GM19239 (cell line): ENCODE measurements at regions not wholly inside any gene's neighbourhood (a gene's known extent, or its start where the extent isn't known, plus 50 kb on each side); places are given as distances from the start of the nearest gene placed in this dataset.
A peak's percentile ranks its signal among the peaks of the same experiment; 100 is the strongest.

Experiments used
- DNase-seq: peaks from one replicate; pipeline ENCODE4 v3.0.0; 2011; ENCODE audit warnings: low spot score; ENCODE audit not compliant: insufficient read length
- FAIRE-seq: peaks from 2 replicates; lab custom pipeline; 2011; peaks lifted over from hg19 to GRCh38; lab: Jason Lieb, UNC

- FAIRE-seq: no peak
- DNase-seq: no peak
These were observed 174.3 kb upstream of the MBNL1 start for GRCh38 chr3:152094406-152094805.

GRCh38 chr3:152095472-152095871 lies 173.3 kb upstream of the MBNL1 start:
- DNase-seq: no peak
- FAIRE-seq: peak; percentile 77

- DNase-seq: no peak
- peak; percentile 21 for FAIRE-seq
These were observed 172.3 kb upstream of the MBNL1 start for GRCh38 chr3:152096280-152096906.

- no peak for DNase-seq
These were observed 171.6 kb upstream of the MBNL1 start for GRCh38 chr3:152097120-152097519.

GRCh38 chr3:152097770-152098169 lies 171.0 kb upstream of the MBNL1 start:
- FAIRE-seq (no peak), DNase-seq (no peak)

More at GRCh38 chr3:152097120-152097519, 171.6 kb upstream of the MBNL1 start:
- FAIRE-seq: no peak

GRCh38 chr3:152100491-152101132 lies 168.1 kb upstream of the MBNL1 start:
- DNase-seq: peak; percentile 9

GRCh38 chr3:152102410-152102809 lies 166.3 kb upstream of the MBNL1 start:
- no peak for DNase-seq
- no peak for FAIRE-seq

More at GRCh38 chr3:152100491-152101132, 168.1 kb upstream of the MBNL1 start:
- FAIRE-seq: peak; percentile 95

GRCh38 chr3:152103257-152103656 lies 165.5 kb upstream of the MBNL1 start:
- DNase-seq (no peak), FAIRE-seq (no peak)

- DNase-seq: no peak
- FAIRE-seq: no peak
These were observed 163.8 kb upstream of the MBNL1 start for GRCh38 chr3:152104847-152105415.

- DNase-seq (no peak), FAIRE-seq (no peak)
These were observed 163.3 kb upstream of the MBNL1 start for GRCh38 chr3:152105446-152105845.

- DNase-seq (no peak), FAIRE-seq (no peak)
These were observed 159.7 kb upstream of the MBNL1 start for GRCh38 chr3:152109038-152109437.

- DNase-seq (no peak), FAIRE-seq (no peak)
These were observed 155.3 kb upstream of the MBNL1 start for GRCh38 chr3:152113413-152113812.

- FAIRE-seq (no peak), DNase-seq (no peak)
These were observed 154.6 kb upstream of the MBNL1 start for GRCh38 chr3:152113992-152114651.

- no peak for DNase-seq
These were observed 148.0 kb upstream of the MBNL1 start for GRCh38 chr3:152120601-152121269.

GRCh38 chr3:152121270-152121636 lies 147.5 kb upstream of the MBNL1 start:
- no peak for FAIRE-seq

More at GRCh38 chr3:152120601-152121269, 148.0 kb upstream of the MBNL1 start:
- no peak for FAIRE-seq

GRCh38 chr3:152122851-152123250 lies 145.9 kb upstream of the MBNL1 start:
- DNase-seq (no peak), FAIRE-seq (no peak)

More at GRCh38 chr3:152121270-152121636, 147.5 kb upstream of the MBNL1 start:
- no peak for DNase-seq

- DNase-seq (no peak), FAIRE-seq (no peak)
These were observed 145.3 kb upstream of the MBNL1 start for GRCh38 chr3:152123457-152123856.

GRCh38 chr3:152126260-152126659 lies 142.5 kb upstream of the MBNL1 start:
- FAIRE-seq (peak; percentile 58), DNase-seq (no peak)

- FAIRE-seq (peak; percentile 98), DNase-seq (peak; percentile 24)
These were observed 141.7 kb upstream of the MBNL1 start for GRCh38 chr3:152127058-152127457.

GRCh38 chr3:152128356-152128755 lies 140.4 kb upstream of the MBNL1 start:
- DNase-seq (no peak), FAIRE-seq (peak; percentile 4)
